T47D (cell line): ENCODE measurements at regions not wholly inside any gene's neighbourhood (a gene's known extent, or its start where the extent isn't known, plus 50 kb on each side); places are given as distances from the start of the nearest gene placed in this dataset.

Experiments used
- DNase-seq, 2 experiments: peaks; one replicate each; pipeline versions ENCODE4 v3.0.0 to v3.0.0-alpha.2; 2011 to 2012; ENCODE audit warnings: low read depth in 1 of 2, low spot score in 1 of 2
- JUND ChIP-seq: IDR thresholded peaks from 2 replicates; pipeline ENCODE4 v1.6.1; 2012; ENCODE audit warnings: low read depth
- in situ Hi-C: cut with HindIII; loops from 2 replicates; pipeline ENCODE4 v1.10.0; 2016; ENCODE audit warnings: low sequenced_read_pairs, low pct_unique_long_range_greater_than_20kb

GRCh38 chr14:28701733-28702132 is 64.9 kb upstream of the FOXG1 start:
- in situ Hi-C loops, result no loop called here
- no peak for DNase-seq
- no peak for TF ChIP-seq JUND

- TF ChIP-seq JUND, result no peak
- no peak for DNase-seq
- in situ Hi-C loops, result no loop called here
These were observed 63.1 kb upstream of the FOXG1 start for GRCh38 chr14:28703482-28703881.

- DNase-seq, result no peak
- in situ Hi-C loops, result no loop called here
- TF ChIP-seq JUND, result no peak
These were observed 62.4 kb upstream of the FOXG1 start for GRCh38 chr14:28704153-28704552.

- no peak for TF ChIP-seq JUND
- in situ Hi-C loops, result no loop called here
- no peak for DNase-seq
These were observed 58.8 kb upstream of the FOXG1 start for GRCh38 chr14:28707814-28708213.

- in situ Hi-C loops, result no loop called here
These were observed 56.8 kb upstream of the FOXG1 start for GRCh38 chr14:28709571-28710305.

More at GRCh38 chr14:28709571-28710305, 56.8 kb upstream of the FOXG1 start:
- DNase-seq, result peak in 1 of 2 experiments; percentile 14
- no peak for TF ChIP-seq JUND
